ENCODE measurements at regions not wholly inside any gene's neighbourhood (a gene's known extent, or its start where the extent isn't known, plus 50 kb on each side); places are given as distances from the start of the nearest gene placed in this dataset.
"Not testable (repeated sequence)": the region's sequence is repeated elsewhere in the genome, so short reads cannot be mapped to it uniquely, and the experiment has no call there.

GRCh38 chr1:245025525-245025924 is 129.3 kb upstream of the KIF26B start:
- no peak for DNase-seq (ENCODE audit: low read depth)

- no peak for DNase-seq (ENCODE audit: low read depth)
Observed at GRCh38 chr1:245023222-245023621, 131.6 kb upstream of the KIF26B start.

GRCh38 chr1:245019910-245020486 is 134.8 kb upstream of the KIF26B start:
- no peak for DNase-seq (ENCODE audit: low read depth)

- DNase-seq (ENCODE audit: low read depth) = no peak
Observed at GRCh38 chr1:245016700-245017099, 138.1 kb upstream of the KIF26B start.

GRCh38 chr1:245015031-245015430 is 139.8 kb upstream of the KIF26B start:
- no peak for DNase-seq (ENCODE audit: low read depth)

GRCh38 chr1:245014247-245015029 is 140.3 kb upstream of the KIF26B start:
- DNase-seq (ENCODE audit: low read depth) = no peak

GRCh38 chr1:245010018-245010614 is 144.7 kb upstream of the KIF26B start:
- no peak for DNase-seq (ENCODE audit: low read depth)

- DNase-seq (ENCODE audit: low read depth) = no peak
Observed at GRCh38 chr1:245008761-245009160, 144.4 kb upstream of the HNRNPU start.

GRCh38 chr1:245007852-245008251 is 143.5 kb upstream of the HNRNPU start:
- peak; percentile 7 for DNase-seq (ENCODE audit: low read depth)

GRCh38 chr1:245003246-245003645 is 138.9 kb upstream of the HNRNPU start:
- no peak for DNase-seq (ENCODE audit: low read depth)

GRCh38 chr1:245001252-245001651 is 136.9 kb upstream of the HNRNPU start:
- DNase-seq (ENCODE audit: low read depth) = no peak

GRCh38 chr1:245000872-245001188 is 136.5 kb upstream of the HNRNPU start:
- no peak for DNase-seq (ENCODE audit: low read depth)

GRCh38 chr1:244999644-245000043 is 135.3 kb upstream of the HNRNPU start:
- not testable (repeated sequence) for DNase-seq (ENCODE audit: low read depth)

GRCh38 chr1:244998717-244999346 is 134.5 kb upstream of the HNRNPU start:
- no peak for DNase-seq (ENCODE audit: low read depth)

- no peak for DNase-seq (ENCODE audit: low read depth)
Observed at GRCh38 chr1:244995602-244996400, 131.5 kb upstream of the HNRNPU start.

- peak; percentile 86 for DNase-seq (ENCODE audit: low read depth)
Observed at GRCh38 chr1:244992833-244993232, 128.5 kb upstream of the HNRNPU start.

- peak; percentile 67 for DNase-seq (ENCODE audit: low read depth)
Observed at GRCh38 chr1:244989813-244990212, 125.5 kb upstream of the HNRNPU start.

- DNase-seq (ENCODE audit: low read depth) = peak; percentile 29
Observed at GRCh38 chr1:244988521-244988920, 124.2 kb upstream of the HNRNPU start.

GRCh38 chr1:244980605-244981004 is 116.3 kb upstream of the HNRNPU start:
- no peak for DNase-seq (ENCODE audit: low read depth)

GRCh38 chr1:244974550-244974949 is 110.2 kb upstream of the HNRNPU start:
- no peak for DNase-seq (ENCODE audit: low read depth)

GRCh38 chr1:244974106-244974505 is 109.8 kb upstream of the HNRNPU start:
- no peak for DNase-seq (ENCODE audit: low read depth)

GRCh38 chr1:244971552-244972216 is 107.3 kb upstream of the HNRNPU start:
- DNase-seq (ENCODE audit: low read depth) = no peak
